ENCODE measurements at regions not wholly inside any gene's neighbourhood (a gene's known extent, or its start where the extent isn't known, plus 50 kb on each side); places are given as distances from the start of the nearest gene placed in this dataset.

- Histone ChIP-seq H3K27ac (replicated peaks) (no peak overlapping the region), H3K9me3 (replicated peaks) (peaks cover 69% of the 10 kb centered on the region), H3K4me1 (no peaks in the 10 kb centered on the region), H3K4me3 (no peak overlapping the region), H3K27me3 (ENCODE audit: low read depth) (no peaks in the 10 kb centered on the region), H3K36me3 (no peaks in the 10 kb centered on the region)
- DNase-seq = no peak
- intact Hi-C loops (cut with micrococcal nuclease) = no loop called here
- no peak for TF ChIP-seq CTCF (IDR thresholded peaks at IDR 0.05; ENCODE audit: borderline replicate concordance)
Measured at GRCh38 chr4:107482546-107482945, 237.5 kb downstream of the PAPSS1 start.

- H3K4me3 ChIP-seq = no peak overlapping the region
- TF ChIP-seq CTCF (IDR thresholded peaks at IDR 0.05; ENCODE audit: borderline replicate concordance) = no peak
- intact Hi-C loops (cut with micrococcal nuclease) = no loop called here
- H3K36me3 ChIP-seq = no peaks in the 10 kb centered on the region
- H3K4me1 ChIP-seq = no peaks in the 10 kb centered on the region
- no peak overlapping the region for H3K27ac ChIP-seq (replicated peaks)
- H3K9me3 ChIP-seq (replicated peaks) = peaks cover 53% of the 10 kb centered on the region
- DNase-seq = no peak
- no peaks in the 10 kb centered on the region for H3K27me3 ChIP-seq (ENCODE audit: low read depth)
Measured at GRCh38 chr4:107478327-107478980, 241.6 kb downstream of the PAPSS1 start.

- H3K27ac ChIP-seq (replicated peaks) = no peak overlapping the region
- intact Hi-C loops (cut with micrococcal nuclease) = no loop called here
- peaks cover under 1% of the 10 kb centered on the region for H3K9me3 ChIP-seq (replicated peaks)
- H3K36me3 ChIP-seq = no peaks in the 10 kb centered on the region
- H3K4me3 ChIP-seq = no peak overlapping the region
- no peaks in the 10 kb centered on the region for H3K27me3 ChIP-seq (ENCODE audit: low read depth)
- DNase-seq = no peak
- TF ChIP-seq CTCF (IDR thresholded peaks at IDR 0.05; ENCODE audit: borderline replicate concordance) = no peak
- H3K4me1 ChIP-seq = no peaks in the 10 kb centered on the region
Measured at GRCh38 chr4:107473126-107473525, 246.9 kb downstream of the PAPSS1 start.

GRCh38 chr4:107472265-107472948, 247.6 kb downstream of the PAPSS1 start:
- no peaks in the 10 kb centered on the region for H3K36me3 ChIP-seq
- TF ChIP-seq CTCF (IDR thresholded peaks at IDR 0.05; ENCODE audit: borderline replicate concordance) = no peak
- intact Hi-C loops (cut with micrococcal nuclease) = no loop called here
- no peak for DNase-seq
- H3K4me1 ChIP-seq = no peaks in the 10 kb centered on the region
- H3K27me3 ChIP-seq (ENCODE audit: low read depth) = no peaks in the 10 kb centered on the region
- no peaks in the 10 kb centered on the region for H3K9me3 ChIP-seq (replicated peaks)
- no peak overlapping the region for H3K4me3 ChIP-seq
- H3K27ac ChIP-seq (replicated peaks) = no peak overlapping the region

GRCh38 chr4:107470173-107470572, 249.9 kb downstream of the PAPSS1 start:
- Histone ChIP-seq H3K9me3 (replicated peaks) (no peaks in the 10 kb centered on the region), H3K27ac (replicated peaks) (no peak overlapping the region), H3K4me3 (no peak overlapping the region), H3K27me3 (ENCODE audit: low read depth) (no peaks in the 10 kb centered on the region), H3K36me3 (no peaks in the 10 kb centered on the region), H3K4me1 (no peaks in the 10 kb centered on the region)
- DNase-seq = no peak
- TF ChIP-seq CTCF (IDR thresholded peaks at IDR 0.05; ENCODE audit: borderline replicate concordance) = no peak
- intact Hi-C loops (cut with micrococcal nuclease) = no loop called here

Measured in left ventricle myocardium inferior (tissue), 1 donor.